Neuron (in vitro differentiated cells): ENCODE measurements at regions not wholly inside any gene's neighbourhood (a gene's known extent, or its start where the extent isn't known, plus 50 kb on each side); places are given as distances from the start of the nearest gene placed in this dataset.

ENCODE experiments used
- H2AFZ ChIP-seq: one replicate; pipeline ENCODE4 v1.6.1; 2013; ENCODE audit warnings: low read depth, mild to moderate bottlenecking, inconsistent platforms, low read length, moderate library complexity
- H3K27me3 ChIP-seq: one replicate; pipeline ENCODE4 v1.6.1; 2013; ENCODE audit warnings: low read length; ENCODE audit not compliant: insufficient read depth
- H3K36me3 ChIP-seq: one replicate; pipeline ENCODE4 v1.6.1; 2013; ENCODE audit warnings: low read length; ENCODE audit not compliant: insufficient read depth
- H3K4me1 ChIP-seq: one replicate; pipeline ENCODE4 v1.6.1; 2013; ENCODE audit warnings: low read length; ENCODE audit not compliant: insufficient read depth
- H3K4me3 ChIP-seq: 2 replicates; pipeline ENCODE4 v1.5.1; 2013; ENCODE audit warnings: mild to moderate bottlenecking, low read length, moderate library complexity
- H3K9me3 ChIP-seq: one replicate; pipeline ENCODE4 v1.6.1; 2013; ENCODE audit warnings: low read length

DNA sequence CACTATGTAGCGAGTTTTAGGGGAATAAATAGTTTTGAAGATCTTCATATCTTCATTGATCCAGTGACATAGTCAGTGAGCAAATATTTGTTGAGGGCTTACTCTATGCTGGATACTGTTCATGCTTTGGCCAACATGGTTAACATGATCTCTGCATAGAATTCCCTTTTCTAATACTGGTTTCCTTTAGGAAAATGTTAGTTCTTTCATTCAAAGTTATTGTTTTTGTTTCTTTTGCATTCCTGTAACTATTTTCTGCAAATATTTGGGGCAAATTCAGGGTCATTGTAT is 226.5 kb downstream of the C12orf50 start:
- H2AFZ ChIP-seq: no peak overlapping the region

DNA sequence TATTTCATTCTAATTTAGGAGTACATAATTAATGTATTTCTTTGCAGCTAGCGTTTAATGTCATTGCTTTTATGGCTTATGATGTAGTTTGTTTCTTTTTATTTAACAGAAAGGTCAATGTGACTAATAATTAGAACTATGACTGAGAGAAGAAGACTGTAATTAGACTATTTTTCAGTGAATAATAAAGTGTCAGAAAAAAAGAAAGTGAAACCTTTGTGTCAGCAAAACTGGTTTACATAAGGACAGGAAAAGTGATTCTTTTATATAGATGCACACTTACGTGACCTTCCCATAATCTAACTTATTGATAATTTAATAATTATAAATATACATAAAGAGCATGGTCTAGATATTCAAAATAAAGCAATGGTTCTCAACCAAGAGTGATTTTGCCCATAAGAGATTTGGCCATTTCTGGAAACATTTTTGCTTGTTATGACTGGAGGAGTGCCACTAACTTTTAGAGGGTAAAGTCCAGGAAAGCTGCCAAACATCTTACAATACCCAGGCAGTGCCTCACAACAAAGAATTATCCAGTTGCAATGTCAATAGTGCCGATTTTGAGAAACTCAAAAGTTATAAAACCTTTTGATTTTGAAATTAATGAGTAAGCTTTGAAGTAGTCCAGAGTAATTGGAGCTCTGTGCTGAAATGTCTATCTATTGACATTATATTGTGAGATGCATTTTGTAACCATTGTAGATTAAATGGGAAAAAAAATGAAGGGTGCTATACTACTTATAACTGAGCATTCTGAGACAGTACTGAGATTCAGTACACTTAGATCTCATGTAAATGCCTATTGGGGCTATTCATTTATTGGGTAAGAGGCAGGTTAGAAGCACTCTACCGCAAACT is 227.1 kb downstream of the C12orf50 start:
- Histone ChIP-seq H2AFZ (no peak overlapping the region), H3K4me1 (peaks cover 19% of the 10 kb centered on the region), H3K27me3 (no peaks in the 10 kb centered on the region), H3K36me3 (no peaks in the 10 kb centered on the region), H3K4me3 (no peak overlapping the region), H3K9me3 (no peaks in the 10 kb centered on the region)

More for the DNA sequence above, 226.5 kb downstream of the C12orf50 start:
- Histone ChIP-seq H3K4me3 (no peak overlapping the region), H3K9me3 (no peaks in the 10 kb centered on the region), H3K36me3 (no peaks in the 10 kb centered on the region), H3K4me1 (peaks cover 25% of the 10 kb centered on the region), H3K27me3 (no peaks in the 10 kb centered on the region)

GRCh38 chr12:87796961-87797516 is 232.2 kb downstream of the C12orf50 start:
- no peak overlapping the region for H3K4me3 ChIP-seq
- H3K4me1 ChIP-seq: peaks cover 9% of the 10 kb centered on the region
- H3K36me3 ChIP-seq: no peaks in the 10 kb centered on the region
- H2AFZ ChIP-seq: no peak overlapping the region
- H3K9me3 ChIP-seq: no peaks in the 10 kb centered on the region
- no peaks in the 10 kb centered on the region for H3K27me3 ChIP-seq

GRCh38 chr12:87795555-87795954 is 233.6 kb downstream of the C12orf50 start:
- Histone ChIP-seq H2AFZ (no peak overlapping the region), H3K4me1 (peaks cover 9% of the 10 kb centered on the region), H3K36me3 (no peaks in the 10 kb centered on the region), H3K9me3 (no peaks in the 10 kb centered on the region), H3K27me3 (no peaks in the 10 kb centered on the region), H3K4me3 (no peak overlapping the region)

GRCh38 chr12:87794854-87795253 is 234.3 kb downstream of the C12orf50 start:
- no peaks in the 10 kb centered on the region for H3K27me3 ChIP-seq
- peaks cover 9% of the 10 kb centered on the region for H3K4me1 ChIP-seq
- H2AFZ ChIP-seq: no peak overlapping the region
- no peak overlapping the region for H3K4me3 ChIP-seq
- no peaks in the 10 kb centered on the region for H3K9me3 ChIP-seq
- H3K36me3 ChIP-seq: no peaks in the 10 kb centered on the region

DNA sequence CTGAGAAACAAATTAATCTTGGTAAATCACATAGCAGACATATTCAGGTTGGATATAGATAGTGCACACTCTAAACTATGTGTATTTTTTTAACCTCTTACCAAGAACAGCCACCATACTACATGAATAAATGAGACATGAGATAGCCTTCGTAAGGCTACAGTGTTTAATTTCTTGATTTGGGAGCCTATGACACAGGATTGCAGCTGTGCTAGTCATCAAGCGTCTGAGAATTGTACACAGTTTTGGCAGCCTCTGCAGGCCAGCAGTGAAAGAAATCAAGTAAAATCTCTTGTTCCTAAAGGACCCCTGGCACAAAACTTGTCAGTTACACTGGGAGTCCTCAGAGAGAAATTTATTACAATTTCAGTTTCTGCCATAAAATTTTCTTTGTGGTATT is 236.1 kb downstream of the C12orf50 start:
- no peaks in the 10 kb centered on the region for H3K36me3 ChIP-seq
- no peak overlapping the region for H3K4me3 ChIP-seq
- no peak overlapping the region for H2AFZ ChIP-seq
- peaks cover 9% of the 10 kb centered on the region for H3K4me1 ChIP-seq
- H3K27me3 ChIP-seq: no peaks in the 10 kb centered on the region
- H3K9me3 ChIP-seq: no peaks in the 10 kb centered on the region

GRCh38 chr12:87784350-87784749 is 244.9 kb downstream of the C12orf50 start:
- Histone ChIP-seq H3K27me3 (no peaks in the 10 kb centered on the region), H3K36me3 (no peaks in the 10 kb centered on the region), H3K4me3 (no peak overlapping the region), H2AFZ (no peak overlapping the region), H3K9me3 (no peaks in the 10 kb centered on the region), H3K4me1 (no peaks in the 10 kb centered on the region)

DNA sequence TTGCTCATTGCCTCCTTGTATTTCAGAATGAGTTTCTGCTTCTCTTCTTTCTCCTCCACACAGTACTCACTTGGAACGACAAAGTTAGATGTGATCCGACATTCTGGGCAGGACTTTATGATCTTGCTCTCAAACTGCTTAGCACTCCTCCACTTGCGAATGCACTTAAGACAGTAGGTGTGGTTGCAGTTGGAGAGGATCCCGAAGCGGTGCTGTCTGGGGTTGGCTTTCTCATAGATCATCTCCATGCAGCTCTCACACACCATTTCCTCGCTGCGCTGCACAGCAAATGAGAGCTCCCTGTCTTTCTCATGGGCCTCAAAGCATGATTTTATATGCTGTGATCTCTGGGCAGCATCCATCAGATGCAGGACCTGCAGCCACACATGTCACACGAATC is 245.7 kb downstream of the C12orf50 start:
- Histone ChIP-seq H3K27me3 (no peaks in the 10 kb centered on the region), H3K9me3 (peaks cover 2% of the 10 kb centered on the region), H3K36me3 (no peaks in the 10 kb centered on the region), H3K4me1 (no peaks in the 10 kb centered on the region), H3K4me3 (no peak overlapping the region), H2AFZ (no peak overlapping the region)

- no peak overlapping the region for H3K4me3 ChIP-seq
- no peaks in the 10 kb centered on the region for H3K36me3 ChIP-seq
- H2AFZ ChIP-seq: no peak overlapping the region
- no peaks in the 10 kb centered on the region for H3K4me1 ChIP-seq
- peaks cover 2% of the 10 kb centered on the region for H3K9me3 ChIP-seq
- no peaks in the 10 kb centered on the region for H3K27me3 ChIP-seq
Observed at GRCh38 chr12:87782838-87783237, 246.4 kb downstream of the C12orf50 start.

GRCh38 chr12:87779858-87780498 is 249.2 kb downstream of the C12orf50 start:
- Histone ChIP-seq H3K9me3 (peaks cover 2% of the 10 kb centered on the region), H3K36me3 (no peaks in the 10 kb centered on the region), H3K27me3 (no peaks in the 10 kb centered on the region), H2AFZ (no peak overlapping the region), H3K4me3 (no peak overlapping the region), H3K4me1 (no peaks in the 10 kb centered on the region)

GRCh38 chr12:87779016-87779415 is 250.2 kb downstream of the C12orf50 start:
- peaks cover 2% of the 10 kb centered on the region for H3K9me3 ChIP-seq
- no peaks in the 10 kb centered on the region for H3K27me3 ChIP-seq
- no peaks in the 10 kb centered on the region for H3K36me3 ChIP-seq
- H2AFZ ChIP-seq: no peak overlapping the region
- no peaks in the 10 kb centered on the region for H3K4me1 ChIP-seq
- H3K4me3 ChIP-seq: no peak overlapping the region

- no peaks in the 10 kb centered on the region for H3K27me3 ChIP-seq
- H3K4me3 ChIP-seq: no peak overlapping the region
- no peaks in the 10 kb centered on the region for H3K4me1 ChIP-seq
- no peaks in the 10 kb centered on the region for H3K36me3 ChIP-seq
- peaks cover 2% of the 10 kb centered on the region for H3K9me3 ChIP-seq
- no peak overlapping the region for H2AFZ ChIP-seq
Observed at GRCh38 chr12:87778065-87778464, 251.1 kb downstream of the C12orf50 start.

- H3K9me3 ChIP-seq: peaks cover 2% of the 10 kb centered on the region
- no peaks in the 10 kb centered on the region for H3K27me3 ChIP-seq
- H3K4me1 ChIP-seq: no peaks in the 10 kb centered on the region
- H3K36me3 ChIP-seq: no peaks in the 10 kb centered on the region
- H3K4me3 ChIP-seq: no peak overlapping the region
- no peak overlapping the region for H2AFZ ChIP-seq
Observed at GRCh38 chr12:87775784-87776183, 253.4 kb downstream of the C12orf50 start.
